SK-N-SH (cell line): ENCODE measurements at regions not wholly inside any gene's neighbourhood (a gene's known extent, or its start where the extent isn't known, plus 50 kb on each side); places are given as distances from the start of the nearest gene placed in this dataset.

Source experiments
- CTCF ChIA-PET: fragments of 300-600, 350-600 bp; formaldehyde crosslinking; extraction: SDS; loops from one replicate; lab custom pipeline; 2021; lab: Yijun Ruan, JAX
- POLR2A ChIA-PET: fragments of 350-600 bp; sonication (Branson Sonifier 250); formaldehyde crosslinking; extraction: SDS; loops from one replicate; lab custom pipeline; 2020; ENCODE audit warnings: antibody characterized with exemption, inconsistent platforms; lab: Yijun Ruan, JAX
- DNase-seq: peaks from one replicate; pipeline ENCODE4 v3.0.0; 2012
- H2AFZ ChIP-seq: fragments of 200-600 bp; sonication (generic); 2 replicates; pipeline ENCODE4 v1.8.1; 2016; ENCODE audit warnings: antibody characterized with exemption, mild to moderate bottlenecking, low read depth
- H3F3A ChIP-seq: fragments of 200-600 bp; sonication (generic); replicated peaks from 2 replicates; pipeline ENCODE3; 2016; ENCODE audit warnings: antibody characterized with exemption, mild to moderate bottlenecking; ENCODE audit not compliant: insufficient read depth
- H3K27ac ChIP-seq, 2 experiments: fragments of 200-500 bp in 1 of 2; fragments of 200-600 bp in 1 of 2; sonication (Bioruptor generic) in 1 of 2; sonication (generic), shearing (Covaris generic) in 1 of 2; 2 replicates each; pipeline versions ENCODE4 v1.5.1 to v1.6.1; 2014 to 2016; ENCODE audit warnings: low read depth in 2 of 2, inconsistent platforms in 1 of 2, low read length in 1 of 2, mild to moderate bottlenecking in 1 of 2, mixed read lengths in 1 of 2
- H3K27me3 ChIP-seq: fragments of 200-600 bp; sonication (generic), shearing (Covaris generic); 2 replicates; pipeline ENCODE4 v1.6.1; 2016; ENCODE audit warnings: mixed run types; ENCODE audit not compliant: insufficient read depth
- H3K36me3 ChIP-seq, 2 experiments: fragments of 200-500 bp in 1 of 2; fragments of 200-600 bp in 1 of 2; sonication (Bioruptor generic) in 1 of 2; sonication (generic) in 1 of 2; replicated peaks in 1 of 2; 2 replicates each; pipeline versions ENCODE3 to v1.5.1; 2014 to 2016; ENCODE audit warnings: low read length in 1 of 2, mild to moderate bottlenecking in 1 of 2; ENCODE audit not compliant: insufficient read depth in 2 of 2, control insufficient read depth in 1 of 2
- H3K4me1 ChIP-seq, 2 experiments: fragments of 200-500 bp in 1 of 2; fragments of 200-600 bp in 1 of 2; sonication (Bioruptor generic) in 1 of 2; sonication (generic), shearing (Covaris generic) in 1 of 2; 2 replicates each; pipeline versions ENCODE4 v1.5.1 to v1.6.1; 2014 to 2016; ENCODE audit warnings: low read depth in 1 of 2, low read length in 1 of 2, mixed run types in 1 of 2; ENCODE audit not compliant: insufficient read depth in 2 of 2, control insufficient read depth in 1 of 2
- H3K4me2 ChIP-seq: fragments of 200-600 bp; sonication (generic), shearing (Covaris generic); 2 replicates; pipeline ENCODE4 v1.6.1; 2017; ENCODE audit warnings: mixed run types
- H3K4me3 ChIP-seq, 2 experiments: fragments of 200-500 bp in 1 of 2; fragments of 200-600 bp in 1 of 2; sonication (Bioruptor generic) in 1 of 2; sonication (generic), shearing (Covaris generic) in 1 of 2; 2 replicates each; pipeline versions ENCODE4 v1.5.1 to v1.8.1; 2014 to 2016; ENCODE audit warnings: low read depth in 2 of 2, inconsistent platforms in 1 of 2, low read length in 1 of 2, mild to moderate bottlenecking in 1 of 2, mixed read lengths in 1 of 2, moderate library complexity in 1 of 2
- H3K79me2 ChIP-seq: fragments of 200-600 bp; sonication (generic); 2 replicates; pipeline ENCODE4 v1.8.1; 2017; ENCODE audit warnings: mild to moderate bottlenecking; ENCODE audit not compliant: insufficient read depth
- H3K9ac ChIP-seq: fragments of 200-600 bp; sonication (generic); 2 replicates; pipeline ENCODE4 v1.6.1; 2017; ENCODE audit warnings: mixed run types
- H3K9me2 ChIP-seq: fragments of 200-600 bp; sonication (generic); 2 replicates; pipeline ENCODE4 v1.6.1; 2017; ENCODE audit warnings: mixed run types
- H3K9me3 ChIP-seq: fragments of 200-600 bp; sonication (generic); 2 replicates; pipeline ENCODE4 v1.6.1; 2017; ENCODE audit warnings: mixed run types, mild to moderate bottlenecking, moderate library complexity
- H4K20me1 ChIP-seq: fragments of 200-600 bp; sonication (generic); 2 replicates; pipeline ENCODE4 v1.6.1; 2017; ENCODE audit warnings: mild to moderate bottlenecking, mixed run types; ENCODE audit not compliant: insufficient read depth
- ELF1 ChIP-seq: IDR thresholded peaks from 2 replicates; pipeline ENCODE4 v1.4.0; 2012
- EP300 ChIP-seq, 2 experiments: IDR thresholded peaks; 2 replicates each; pipeline versions ENCODE4 v1.4.0 to v1.6.1; 2012; ENCODE audit warnings: borderline replicate concordance in 1 of 2, low read depth in 1 of 2, low read length in 1 of 2
- FOSL2 ChIP-seq: IDR thresholded peaks from 2 replicates; pipeline ENCODE4 v1.4.0; 2012; ENCODE audit warnings: low read depth, mild to moderate bottlenecking, moderate library complexity, borderline replicate concordance
- REST ChIP-seq: IDR thresholded peaks from 2 replicates; pipeline ENCODE4 v1.6.1; 2012; ENCODE audit warnings: mild to moderate bottlenecking, low read depth, low read length, moderate library complexity
- RFX5 ChIP-seq: IDR thresholded peaks from 2 replicates; pipeline ENCODE4 v1.6.1; 2012; ENCODE audit warnings: mild to moderate bottlenecking, improper control_type of control experiment, low read length
- SMC3 ChIP-seq: IDR thresholded peaks from 2 replicates; pipeline ENCODE4 v1.6.1; 2012; ENCODE audit warnings: low read depth, low read length, improper control_type of control experiment
- TCF12 ChIP-seq: IDR thresholded peaks from 2 replicates; pipeline ENCODE4 v1.4.0; 2012
- TEAD4 ChIP-seq: IDR thresholded peaks from 2 replicates; pipeline ENCODE4 v1.4.0; 2012; ENCODE audit warnings: mild to moderate bottlenecking, borderline replicate concordance; ENCODE audit not compliant: insufficient read depth
- ZBTB33 ChIP-seq: IDR thresholded peaks from 2 replicates; pipeline ENCODE4 v1.4.0; 2012; ENCODE audit warnings: low read depth, borderline replicate concordance
- WGBS: methylation state at CpG from one replicate; pipeline ENCODE4 v1.1.6; 2017; ENCODE audit warnings: low lambda C conversion rate; 5-methylcytosine and 5-hydroxymethylcytosine counted together

GRCh38 chr18:27695052-27695451, 481.9 kb downstream of the CDH2 start:
- H3F3A ChIP-seq = no peaks in the 10 kb centered on the region
- no peaks in the 10 kb centered on the region for H4K20me1 ChIP-seq
- no peak overlapping the region for H3K4me3 ChIP-seq
- H3K27me3 ChIP-seq = no peaks in the 10 kb centered on the region
- ChIA-PET CTCF (no interaction called here), POLR2A (no interaction called here)
- H3K36me3 ChIP-seq = no peaks in the 10 kb centered on the region
- H3K27ac ChIP-seq = no peak overlapping the region
- H3K9me3 ChIP-seq = no peaks in the 10 kb centered on the region
- no peak overlapping the region for H2AFZ ChIP-seq
- no peak overlapping the region for H3K9ac ChIP-seq
- H3K9me2 ChIP-seq = no peaks in the 10 kb centered on the region
- no peak for TF ChIP-seq REST
- no peak for TF ChIP-seq SMC3
- no peak for TF ChIP-seq EP300 (IDR thresholded peaks at IDR 0.05; ENCODE audit: borderline replicate concordance in 1 of 2, low read depth in 1 of 2, low read length in 1 of 2)
- TF ChIP-seq ZBTB33 = no peak
- TF ChIP-seq TCF12 = no peak
- no peak for TF ChIP-seq TEAD4
- no peak for TF ChIP-seq RFX5
- TF ChIP-seq FOSL2 = no peak
- 93% methylated on average over 7 of the region's 7 CpGs for WGBS
- peaks cover 0 to 8% of the 10 kb centered on the region in 2 experiments; a peak in 2 of 4 replicates for H3K4me1 ChIP-seq
- DNase-seq = no peak
- H3K79me2 ChIP-seq = no peaks in the 10 kb centered on the region
- no peak overlapping the region for H3K4me2 ChIP-seq

- ChIA-PET POLR2A (no interaction called here), CTCF (no interaction called here)
- Histone ChIP-seq H3K4me1 (peaks cover 0 to 3% of the 10 kb centered on the region in 2 experiments; a peak in 2 of 4 replicates), H3K36me3 (no peaks in the 10 kb centered on the region), H3K9me3 (peaks cover 13% of the 10 kb centered on the region), H2AFZ (no peak overlapping the region), H3K79me2 (no peaks in the 10 kb centered on the region), H3K27ac (no peak overlapping the region), H4K20me1 (no peaks in the 10 kb centered on the region), H3K4me3 (no peak overlapping the region), H3F3A (no peaks in the 10 kb centered on the region), H3K9ac (no peak overlapping the region), H3K9me2 (no peaks in the 10 kb centered on the region), H3K27me3 (no peaks in the 10 kb centered on the region), H3K4me2 (no peak overlapping the region)
- no peak for TF ChIP-seq ELF1
- no peak for DNase-seq
- WGBS = 66% methylated on average over 1 of the region's 1 CpG
Measured at GRCh38 chr18:27688581-27688980, 488.3 kb downstream of the CDH2 start.
